ENCODE measurements at regions not wholly inside any gene's neighbourhood (a gene's known extent, or its start where the extent isn't known, plus 50 kb on each side); places are given as distances from the start of the nearest gene placed in this dataset.

DNA sequence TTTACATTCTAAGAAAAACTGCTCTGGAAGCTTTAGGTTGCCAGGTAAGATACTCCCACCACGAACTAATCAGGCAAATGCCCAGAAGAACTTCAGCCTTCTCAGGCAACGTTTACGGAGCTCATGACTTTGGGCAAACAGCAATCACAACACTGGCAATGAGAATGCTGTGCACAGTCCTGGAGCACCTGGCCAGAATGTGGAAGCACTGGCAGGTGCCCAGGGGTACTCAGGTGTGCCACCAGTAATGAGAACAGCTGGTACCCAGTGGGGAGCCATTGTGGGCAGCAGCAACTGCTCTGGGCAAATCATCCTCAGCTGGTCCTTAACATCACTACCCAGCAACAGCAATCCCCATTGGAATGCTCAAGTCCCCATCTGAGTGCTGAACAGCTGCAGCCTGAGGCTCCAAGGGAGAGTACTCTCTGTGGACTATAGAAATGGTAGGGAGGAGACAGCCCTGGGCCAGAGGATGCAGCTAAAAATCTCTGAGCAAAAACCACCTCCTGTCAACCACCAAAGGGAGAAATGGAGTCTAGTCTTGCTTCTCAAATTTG, 210.0 kb downstream of the FOXO1 start:
- TF ChIP-seq EZH2 (IDR thresholded peaks at IDR 0.05; ENCODE audit: low read depth, unreplicated experiment) (no peak), POLR2AphosphoS5 (IDR thresholded peaks at IDR 0.05; ENCODE audit: low read depth) (no peak), EZH2phosphoT487 (IDR thresholded peaks at IDR 0.05; ENCODE audit: unreplicated experiment) (no peak), ZNF331 (CRISPR knock-in tag; IDR thresholded peaks at IDR 0.05; ENCODE audit: low read depth) (no peak), JUNB (IDR thresholded peaks at IDR 0.05; ENCODE audit: unreplicated experiment) (no peak)
- TF ChIP-seq, protein P1, sequence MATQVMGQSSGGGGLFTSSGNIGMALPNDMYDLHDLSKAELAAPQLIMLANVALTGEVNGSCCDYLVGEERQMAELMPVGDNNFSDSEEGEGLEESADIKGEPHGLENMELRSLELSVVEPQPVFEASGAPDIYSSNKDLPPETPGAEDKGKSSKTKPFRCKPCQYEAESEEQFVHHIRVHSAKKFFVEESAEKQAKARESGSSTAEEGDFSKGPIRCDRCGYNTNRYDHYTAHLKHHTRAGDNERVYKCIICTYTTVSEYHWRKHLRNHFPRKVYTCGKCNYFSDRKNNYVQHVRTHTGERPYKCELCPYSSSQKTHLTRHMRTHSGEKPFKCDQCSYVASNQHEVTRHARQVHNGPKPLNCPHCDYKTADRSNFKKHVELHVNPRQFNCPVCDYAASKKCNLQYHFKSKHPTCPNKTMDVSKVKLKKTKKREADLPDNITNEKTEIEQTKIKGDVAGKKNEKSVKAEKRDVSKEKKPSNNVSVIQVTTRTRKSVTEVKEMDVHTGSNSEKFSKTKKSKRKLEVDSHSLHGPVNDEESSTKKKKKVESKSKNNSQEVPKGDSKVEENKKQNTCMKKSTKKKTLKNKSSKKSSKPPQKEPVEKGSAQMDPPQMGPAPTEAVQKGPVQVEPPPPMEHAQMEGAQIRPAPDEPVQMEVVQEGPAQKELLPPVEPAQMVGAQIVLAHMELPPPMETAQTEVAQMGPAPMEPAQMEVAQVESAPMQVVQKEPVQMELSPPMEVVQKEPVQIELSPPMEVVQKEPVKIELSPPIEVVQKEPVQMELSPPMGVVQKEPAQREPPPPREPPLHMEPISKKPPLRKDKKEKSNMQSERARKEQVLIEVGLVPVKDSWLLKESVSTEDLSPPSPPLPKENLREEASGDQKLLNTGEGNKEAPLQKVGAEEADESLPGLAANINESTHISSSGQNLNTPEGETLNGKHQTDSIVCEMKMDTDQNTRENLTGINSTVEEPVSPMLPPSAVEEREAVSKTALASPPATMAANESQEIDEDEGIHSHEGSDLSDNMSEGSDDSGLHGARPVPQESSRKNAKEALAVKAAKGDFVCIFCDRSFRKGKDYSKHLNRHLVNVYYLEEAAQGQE (IDR thresholded peaks at IDR 0.05; ENCODE audit: unreplicated experiment), result no peak
- TF ChIP-seq, protein P2, sequence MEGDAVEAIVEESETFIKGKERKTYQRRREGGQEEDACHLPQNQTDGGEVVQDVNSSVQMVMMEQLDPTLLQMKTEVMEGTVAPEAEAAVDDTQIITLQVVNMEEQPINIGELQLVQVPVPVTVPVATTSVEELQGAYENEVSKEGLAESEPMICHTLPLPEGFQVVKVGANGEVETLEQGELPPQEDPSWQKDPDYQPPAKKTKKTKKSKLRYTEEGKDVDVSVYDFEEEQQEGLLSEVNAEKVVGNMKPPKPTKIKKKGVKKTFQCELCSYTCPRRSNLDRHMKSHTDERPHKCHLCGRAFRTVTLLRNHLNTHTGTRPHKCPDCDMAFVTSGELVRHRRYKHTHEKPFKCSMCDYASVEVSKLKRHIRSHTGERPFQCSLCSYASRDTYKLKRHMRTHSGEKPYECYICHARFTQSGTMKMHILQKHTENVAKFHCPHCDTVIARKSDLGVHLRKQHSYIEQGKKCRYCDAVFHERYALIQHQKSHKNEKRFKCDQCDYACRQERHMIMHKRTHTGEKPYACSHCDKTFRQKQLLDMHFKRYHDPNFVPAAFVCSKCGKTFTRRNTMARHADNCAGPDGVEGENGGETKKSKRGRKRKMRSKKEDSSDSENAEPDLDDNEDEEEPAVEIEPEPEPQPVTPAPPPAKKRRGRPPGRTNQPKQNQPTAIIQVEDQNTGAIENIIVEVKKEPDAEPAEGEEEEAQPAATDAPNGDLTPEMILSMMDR (conservative IDR thresholded peaks at IDR 0.05; ENCODE audit: low read depth in 2 of 2), result no peak

Measured in GM23338 (cell line).